ENCODE measurements at regions not wholly inside any gene's neighbourhood (a gene's known extent, or its start where the extent isn't known, plus 50 kb on each side); places are given as distances from the start of the nearest gene placed in this dataset.

DNA sequence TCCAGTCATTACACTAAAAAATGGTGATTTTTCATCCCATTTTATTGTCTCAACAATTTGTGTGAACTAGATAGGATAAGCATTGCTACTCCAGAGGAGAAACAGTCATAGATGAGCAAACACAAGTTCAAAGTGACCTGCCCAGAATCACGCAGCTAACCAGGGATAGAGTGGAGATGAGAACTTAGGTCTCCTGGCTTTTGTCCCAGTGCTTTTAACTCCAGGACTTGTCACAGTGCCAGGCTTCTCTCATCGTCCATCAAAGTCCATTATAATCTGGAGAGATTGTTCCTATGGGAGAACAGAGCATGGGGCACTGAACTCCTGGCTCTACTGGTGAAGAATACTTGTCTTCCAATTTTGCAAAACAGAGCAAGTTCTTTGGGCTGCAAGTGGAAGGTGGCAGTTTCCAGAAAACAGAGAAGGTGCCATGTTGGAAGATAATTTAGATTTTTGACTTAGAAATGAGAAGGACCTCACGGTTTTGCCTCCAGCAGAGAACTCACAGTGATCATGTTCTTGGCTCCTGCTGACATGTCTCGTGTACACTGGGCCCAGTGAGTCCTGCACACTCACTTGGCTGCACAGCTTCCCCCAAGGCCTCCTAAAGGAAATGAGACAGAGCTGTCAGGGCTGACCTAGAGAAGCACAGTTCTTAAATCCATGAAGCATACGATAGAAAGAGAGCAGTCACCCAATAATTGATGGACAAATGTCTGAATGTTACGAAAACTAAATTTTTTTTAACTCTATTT lies 322.9 kb upstream of the NRP1 start:
- TF ChIP-seq, protein P1, sequence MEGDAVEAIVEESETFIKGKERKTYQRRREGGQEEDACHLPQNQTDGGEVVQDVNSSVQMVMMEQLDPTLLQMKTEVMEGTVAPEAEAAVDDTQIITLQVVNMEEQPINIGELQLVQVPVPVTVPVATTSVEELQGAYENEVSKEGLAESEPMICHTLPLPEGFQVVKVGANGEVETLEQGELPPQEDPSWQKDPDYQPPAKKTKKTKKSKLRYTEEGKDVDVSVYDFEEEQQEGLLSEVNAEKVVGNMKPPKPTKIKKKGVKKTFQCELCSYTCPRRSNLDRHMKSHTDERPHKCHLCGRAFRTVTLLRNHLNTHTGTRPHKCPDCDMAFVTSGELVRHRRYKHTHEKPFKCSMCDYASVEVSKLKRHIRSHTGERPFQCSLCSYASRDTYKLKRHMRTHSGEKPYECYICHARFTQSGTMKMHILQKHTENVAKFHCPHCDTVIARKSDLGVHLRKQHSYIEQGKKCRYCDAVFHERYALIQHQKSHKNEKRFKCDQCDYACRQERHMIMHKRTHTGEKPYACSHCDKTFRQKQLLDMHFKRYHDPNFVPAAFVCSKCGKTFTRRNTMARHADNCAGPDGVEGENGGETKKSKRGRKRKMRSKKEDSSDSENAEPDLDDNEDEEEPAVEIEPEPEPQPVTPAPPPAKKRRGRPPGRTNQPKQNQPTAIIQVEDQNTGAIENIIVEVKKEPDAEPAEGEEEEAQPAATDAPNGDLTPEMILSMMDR (IDR thresholded peaks at IDR 0.05) = no peak
- TF ChIP-seq POLR2A (IDR thresholded peaks at IDR 0.05) = no peak
